ENCODE measurements at regions not wholly inside any gene's neighbourhood (a gene's known extent, or its start where the extent isn't known, plus 50 kb on each side); places are given as distances from the start of the nearest gene placed in this dataset.

- TF ChIP-seq GATA2 (IDR thresholded peaks at IDR 0.05; ENCODE audit: low read depth, low read length) (no peak), GATA3 (IDR thresholded peaks at IDR 0.05; ENCODE audit: low read depth, low read length) (no peak)
These were observed 511.7 kb downstream of the TBC1D22A start for GRCh38 chr22:47274196-47274595.
